Tibial artery (tissue), 4 donors: ENCODE measurements at regions not wholly inside any gene's neighbourhood (a gene's known extent, or its start where the extent isn't known, plus 50 kb on each side); places are given as distances from the start of the nearest gene placed in this dataset.

Source experiments
- DNase-seq, 2 donors: peaks; one replicate each; pipeline ENCODE4 v3.0.0-alpha.2; 2019
- H3K27ac ChIP-seq, 2 donors: fragments of 200-600 bp; sonication (generic) in 1 of 2; 1 replicate in 1 of 2; 2 replicates in 1 of 2; pipeline ENCODE4 v1.5.1; 2018 to 2019; ENCODE audit warnings: mild to moderate bottlenecking in 1 of 2
- H3K27me3 ChIP-seq, 2 donors: fragments of 200-600 bp; sonication (generic) in 1 of 2; one replicate each; pipeline versions ENCODE4 v1.5.1 to v1.6.0; 2016 to 2019
- H3K36me3 ChIP-seq, 3 donors: fragments of 200-600 bp; sonication (generic) in 2 of 3; one replicate each; pipeline ENCODE4 v1.5.1; 2016 to 2019; ENCODE audit warnings: mild to moderate bottlenecking in 2 of 3
- H3K4me1 ChIP-seq, 4 donors: fragments of 200-600 bp; sonication (generic) in 2 of 4; 1 replicate in 3 of 4; 2 replicates in 1 of 4; pipeline ENCODE4 v1.5.1; 2016 to 2019
- H3K4me3 ChIP-seq, 2 donors: fragments of 200-600 bp; sonication (generic) in 1 of 2; 1 replicate in 1 of 2; 2 replicates in 1 of 2; pipeline ENCODE4 v1.5.1; 2018 to 2019; ENCODE audit warnings: mild to moderate bottlenecking in 2 of 2
- H3K9me3 ChIP-seq, 3 donors: fragments of 200-600 bp; sonication (generic) in 1 of 3; one replicate each; pipeline ENCODE4 v1.5.1; 2016 to 2019
- intact Hi-C: fragments of 100-400 bp; cut with DNase I; formaldehyde crosslinking; loops from one replicate; pipeline ENCODE4 v1.15.0; 2023; ENCODE audit warnings: low total_unique reads
- TF ChIP-seq, protein P1 (sequence below), 2 experiments: fragments of 200-600 bp in 1 of 2; fragments of 450-650 bp in 1 of 2; IDR thresholded peaks; one replicate each; pipeline ENCODE4 v1.5.1; 2017 to 2019; ENCODE audit warnings: antibody characterized with exemption in 2 of 2, mild to moderate bottlenecking in 1 of 2, moderate library complexity in 1 of 2

DNA sequence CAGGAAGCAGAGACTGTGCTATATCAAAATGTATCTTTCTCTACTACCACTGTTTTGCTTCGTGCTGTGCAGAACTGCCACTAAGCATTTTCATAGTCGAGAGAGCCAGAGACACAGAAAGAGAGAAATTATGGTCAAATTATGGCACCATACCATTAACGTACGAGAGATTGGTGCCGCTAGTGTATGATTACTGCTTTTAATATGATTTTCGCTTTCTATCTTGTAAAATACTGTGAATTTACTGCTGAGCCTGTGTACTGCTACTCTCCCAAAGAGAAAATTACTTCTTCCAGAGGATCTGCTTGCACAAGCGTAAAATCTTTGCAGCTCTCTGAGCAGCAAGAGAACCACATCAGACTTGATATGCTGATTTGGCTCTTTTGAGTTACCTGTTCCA is 71.1 kb upstream of the ZNF281 start:
- DNase-seq, result no peak
- intact Hi-C loops, result loop anchor here (10.0 kb wide), 1 partner anchor 206 kb away; no protein-coding TSS in a partner anchor
- Histone ChIP-seq H3K9me3 (no peaks in the 10 kb centered on the region), H3K27ac (no peak overlapping the region), H3K4me1 (no peaks in the 10 kb centered on the region), H3K4me3 (no peak overlapping the region), H3K36me3 (no peaks in the 10 kb centered on the region), H3K27me3 (peaks cover 0 to 18% of the 10 kb centered on the region in 2 donors)
- TF ChIP-seq, protein P1, sequence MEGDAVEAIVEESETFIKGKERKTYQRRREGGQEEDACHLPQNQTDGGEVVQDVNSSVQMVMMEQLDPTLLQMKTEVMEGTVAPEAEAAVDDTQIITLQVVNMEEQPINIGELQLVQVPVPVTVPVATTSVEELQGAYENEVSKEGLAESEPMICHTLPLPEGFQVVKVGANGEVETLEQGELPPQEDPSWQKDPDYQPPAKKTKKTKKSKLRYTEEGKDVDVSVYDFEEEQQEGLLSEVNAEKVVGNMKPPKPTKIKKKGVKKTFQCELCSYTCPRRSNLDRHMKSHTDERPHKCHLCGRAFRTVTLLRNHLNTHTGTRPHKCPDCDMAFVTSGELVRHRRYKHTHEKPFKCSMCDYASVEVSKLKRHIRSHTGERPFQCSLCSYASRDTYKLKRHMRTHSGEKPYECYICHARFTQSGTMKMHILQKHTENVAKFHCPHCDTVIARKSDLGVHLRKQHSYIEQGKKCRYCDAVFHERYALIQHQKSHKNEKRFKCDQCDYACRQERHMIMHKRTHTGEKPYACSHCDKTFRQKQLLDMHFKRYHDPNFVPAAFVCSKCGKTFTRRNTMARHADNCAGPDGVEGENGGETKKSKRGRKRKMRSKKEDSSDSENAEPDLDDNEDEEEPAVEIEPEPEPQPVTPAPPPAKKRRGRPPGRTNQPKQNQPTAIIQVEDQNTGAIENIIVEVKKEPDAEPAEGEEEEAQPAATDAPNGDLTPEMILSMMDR (IDR thresholded peaks at IDR 0.05), result no peak

DNA sequence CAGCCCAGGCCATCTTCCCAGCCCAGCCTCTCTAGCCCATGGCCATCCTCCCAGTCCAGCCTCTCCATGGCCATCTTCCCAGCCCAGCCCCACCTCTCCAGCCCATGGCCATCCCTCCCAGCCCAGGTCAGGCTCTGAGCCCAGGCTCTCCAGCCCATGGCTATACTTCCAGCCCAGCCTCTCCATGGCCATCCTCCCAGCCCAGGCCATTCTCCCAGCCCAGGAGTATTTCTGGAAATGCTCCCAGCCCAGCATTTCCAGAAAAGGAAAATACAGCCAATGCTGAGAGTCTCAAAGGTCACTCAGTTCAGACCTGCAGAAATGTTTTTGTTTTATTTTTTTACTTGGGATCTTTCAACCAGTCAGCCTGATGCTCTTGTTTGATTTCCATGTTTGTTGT is 70.0 kb upstream of the ZNF281 start:
- Histone ChIP-seq H3K4me3 (no peak overlapping the region), H3K27ac (no peak overlapping the region), H3K27me3 (peaks cover 0 to 22% of the 10 kb centered on the region in 2 donors), H3K36me3 (no peaks in the 10 kb centered on the region), H3K4me1 (no peaks in the 10 kb centered on the region), H3K9me3 (no peaks in the 10 kb centered on the region)
- no peak for DNase-seq
- TF ChIP-seq, protein P1 (IDR thresholded peaks at IDR 0.05), result no peak
- intact Hi-C loops, result loop anchor here (10.0 kb wide), 1 partner anchor 205 kb away; no protein-coding TSS in a partner anchor

DNA sequence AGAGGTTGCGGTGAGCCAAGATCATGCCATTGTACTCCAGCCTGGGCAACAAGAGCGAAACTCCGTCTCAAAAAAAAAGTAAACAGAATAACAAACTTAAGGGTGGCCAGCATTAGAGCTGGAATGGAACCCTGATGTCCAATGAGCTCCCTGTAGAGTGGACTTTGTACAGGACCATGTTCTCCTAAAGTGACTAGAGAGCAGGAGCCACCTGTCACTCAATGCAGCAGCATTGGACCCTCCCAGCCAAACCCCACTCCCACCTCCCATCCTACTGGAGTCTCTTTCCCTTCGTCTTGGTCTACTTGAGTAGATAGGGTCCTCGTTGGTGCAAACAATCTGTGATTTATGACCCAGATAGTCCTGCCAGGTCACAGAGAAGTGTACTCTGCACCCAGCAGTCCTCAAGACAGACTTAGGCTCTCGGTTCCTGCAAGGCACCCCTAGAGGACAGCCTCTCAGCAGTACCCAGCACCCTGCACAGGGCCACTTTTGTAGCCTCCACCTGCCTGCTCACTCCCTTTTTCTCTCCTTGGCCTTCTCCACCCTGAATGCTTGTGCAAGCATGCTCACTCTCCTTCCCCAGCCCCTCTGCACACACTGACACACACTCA is 69.2 kb upstream of the ZNF281 start:
- no peak for DNase-seq
- Histone ChIP-seq H3K9me3 (no peaks in the 10 kb centered on the region), H3K4me3 (no peak overlapping the region), H3K4me1 (no peaks in the 10 kb centered on the region), H3K27me3 (peaks cover 0 to 20% of the 10 kb centered on the region in 2 donors), H3K27ac (no peak overlapping the region), H3K36me3 (no peaks in the 10 kb centered on the region)
- TF ChIP-seq, protein P1 (IDR thresholded peaks at IDR 0.05), result no peak
- intact Hi-C loops, result no loop called here

DNA sequence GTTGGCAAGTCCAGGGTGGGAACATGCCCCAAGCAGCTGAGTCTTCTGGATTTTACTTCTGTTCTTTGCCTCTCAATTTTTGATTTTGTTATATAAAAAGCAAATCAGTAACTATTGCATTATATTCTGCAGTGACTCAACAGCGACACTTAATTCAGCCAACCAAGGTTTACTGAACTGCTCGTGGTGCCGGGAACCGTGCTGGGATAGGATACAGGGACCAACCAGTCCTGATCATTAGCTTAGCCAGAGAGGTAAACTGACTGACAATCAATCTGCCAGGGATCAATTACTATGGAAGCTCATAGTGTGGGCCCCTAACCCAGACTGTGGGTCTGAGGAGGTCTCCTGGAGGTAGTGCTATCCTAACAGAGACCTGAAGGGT is 68.4 kb upstream of the ZNF281 start:
- intact Hi-C loops, result no loop called here
- TF ChIP-seq, protein P1 (IDR thresholded peaks at IDR 0.05), result no peak
- Histone ChIP-seq H3K27me3 (peaks cover 0 to 16% of the 10 kb centered on the region in 2 donors), H3K36me3 (no peaks in the 10 kb centered on the region), H3K27ac (no peak overlapping the region), H3K9me3 (no peaks in the 10 kb centered on the region), H3K4me3 (no peak overlapping the region), H3K4me1 (no peaks in the 10 kb centered on the region)
- no peak for DNase-seq

DNA sequence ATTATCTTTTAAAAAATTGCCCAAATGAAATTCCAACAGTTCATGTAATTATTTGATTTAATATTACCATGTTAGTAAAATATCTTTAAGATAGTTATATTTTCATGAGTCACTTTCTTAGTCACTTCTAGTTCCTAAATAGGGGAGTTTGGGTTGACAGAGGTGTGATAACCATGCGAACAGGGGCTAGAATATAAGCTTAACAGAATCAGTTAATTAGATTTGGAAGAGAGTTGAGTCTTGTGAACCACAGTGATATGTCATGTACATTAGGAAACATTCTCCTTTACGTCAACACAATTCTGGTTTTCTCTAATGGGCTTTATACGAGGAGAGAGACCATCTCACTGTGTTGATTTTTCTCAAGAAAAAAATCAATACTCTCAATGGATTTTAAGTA is 64.8 kb upstream of the ZNF281 start:
- Histone ChIP-seq H3K27ac (no peak overlapping the region), H3K36me3 (no peaks in the 10 kb centered on the region), H3K9me3 (no peaks in the 10 kb centered on the region), H3K4me1 (no peaks in the 10 kb centered on the region), H3K4me3 (no peak overlapping the region), H3K27me3 (peaks cover 0 to 15% of the 10 kb centered on the region in 2 donors)
- intact Hi-C loops, result no loop called here
- TF ChIP-seq, protein P1 (IDR thresholded peaks at IDR 0.05), result no peak
- no peak for DNase-seq
